DND-41 (cell line): ENCODE measurements at regions not wholly inside any gene's neighbourhood (a gene's known extent, or its start where the extent isn't known, plus 50 kb on each side); places are given as distances from the start of the nearest gene placed in this dataset.
A peak's percentile ranks its signal among the peaks of the same experiment; 100 is the strongest.

Experiments used
- ATAC-seq: fragments of 200-7000 bp; cut with Tn5 transposase; 3 replicates; pipeline ENCODE4 v1.9.1; 2021; ENCODE audit warnings: low read depth; ENCODE audit not compliant: insufficient read depth
- DNase-seq: peaks from one replicate; pipeline ENCODE4 v3.0.0-alpha.2; 2020
- H2AFZ ChIP-seq: 2 replicates; pipeline ENCODE4 v1.6.0; 2012; ENCODE audit warnings: low read depth, low read length
- H3K27ac ChIP-seq: 2 replicates; pipeline ENCODE4 v1.5.1; 2012; ENCODE audit warnings: low read length, inconsistent platforms
- H3K27me3 ChIP-seq: fragments of 200-600 bp; sonication (generic); 2 replicates; pipeline ENCODE4 v1.6.0; 2012; ENCODE audit warnings: low read length, mild to moderate bottlenecking, inconsistent platforms; ENCODE audit not compliant: insufficient read depth, poor library complexity
- H3K36me3 ChIP-seq: 2 replicates; pipeline ENCODE4 v1.5.1; 2012; ENCODE audit warnings: low read length, inconsistent platforms; ENCODE audit not compliant: insufficient read depth
- H3K4me1 ChIP-seq: 2 replicates; pipeline ENCODE4 v1.5.1; 2012; ENCODE audit warnings: mild to moderate bottlenecking, low read length; ENCODE audit not compliant: insufficient read depth
- H3K4me2 ChIP-seq: 2 replicates; pipeline ENCODE4 v1.6.0; 2012; ENCODE audit warnings: mild to moderate bottlenecking, moderate library complexity, low read length, inconsistent platforms; ENCODE audit not compliant: insufficient read depth
- H3K4me3 ChIP-seq, 2 experiments: fragments of 200-600 bp in 1 of 2; shearing (Covaris generic) in 1 of 2; 2 replicates each; pipeline ENCODE4 v1.5.1; 2012 to 2016; ENCODE audit warnings: inconsistent platforms in 2 of 2, low read length in 2 of 2, mild to moderate bottlenecking in 2 of 2, low read depth in 1 of 2, moderate library complexity in 1 of 2
- H3K79me2 ChIP-seq: 2 replicates; pipeline ENCODE4 v1.6.0; 2012; ENCODE audit warnings: low read length, inconsistent platforms; ENCODE audit not compliant: insufficient read depth
- H3K9ac ChIP-seq: 2 replicates; pipeline ENCODE4 v1.6.0; 2012; ENCODE audit warnings: low read depth, mild to moderate bottlenecking, inconsistent platforms, low read length, moderate library complexity
- H3K9me3 ChIP-seq: 2 replicates; pipeline ENCODE4 v1.5.1; 2012; ENCODE audit warnings: low read length, moderate library complexity, mild to moderate bottlenecking, inconsistent platforms; ENCODE audit not compliant: insufficient read depth, severe bottlenecking
- H4K20me1 ChIP-seq: 2 replicates; pipeline ENCODE4 v1.6.0; 2012; ENCODE audit warnings: low read length; ENCODE audit not compliant: insufficient read depth
- EZH2 ChIP-seq: IDR thresholded peaks from 3 replicates; pipeline ENCODE4 v1.6.1; 2012; ENCODE audit warnings: borderline replicate concordance, low read depth, mild to moderate bottlenecking, moderate library complexity, low read length, inconsistent platforms; ENCODE audit not compliant: severe bottlenecking
- TF ChIP-seq, protein P1 (sequence below): IDR thresholded peaks from 2 replicates; pipeline ENCODE4 v1.5.1; 2012; ENCODE audit warnings: borderline replicate concordance, low read length, moderate library complexity, mild to moderate bottlenecking; ENCODE audit not compliant: poor library complexity, severe bottlenecking; ENCODE audit errors: extremely low read depth

- Histone ChIP-seq H2AFZ (no peak overlapping the region), H3K36me3 (no peaks in the 10 kb centered on the region), H3K9me3 (no peaks in the 10 kb centered on the region), H3K4me1 (peaks cover 13% of the 10 kb centered on the region), H3K27me3 (no peaks in the 10 kb centered on the region), H3K79me2 (no peaks in the 10 kb centered on the region), H3K27ac (no peak overlapping the region), H4K20me1 (no peaks in the 10 kb centered on the region), H3K4me2 (no peak overlapping the region), H3K9ac (no peak overlapping the region), H3K4me3 (no peak overlapping the region)
- DNase-seq = no peak
- TF ChIP-seq, protein P1, sequence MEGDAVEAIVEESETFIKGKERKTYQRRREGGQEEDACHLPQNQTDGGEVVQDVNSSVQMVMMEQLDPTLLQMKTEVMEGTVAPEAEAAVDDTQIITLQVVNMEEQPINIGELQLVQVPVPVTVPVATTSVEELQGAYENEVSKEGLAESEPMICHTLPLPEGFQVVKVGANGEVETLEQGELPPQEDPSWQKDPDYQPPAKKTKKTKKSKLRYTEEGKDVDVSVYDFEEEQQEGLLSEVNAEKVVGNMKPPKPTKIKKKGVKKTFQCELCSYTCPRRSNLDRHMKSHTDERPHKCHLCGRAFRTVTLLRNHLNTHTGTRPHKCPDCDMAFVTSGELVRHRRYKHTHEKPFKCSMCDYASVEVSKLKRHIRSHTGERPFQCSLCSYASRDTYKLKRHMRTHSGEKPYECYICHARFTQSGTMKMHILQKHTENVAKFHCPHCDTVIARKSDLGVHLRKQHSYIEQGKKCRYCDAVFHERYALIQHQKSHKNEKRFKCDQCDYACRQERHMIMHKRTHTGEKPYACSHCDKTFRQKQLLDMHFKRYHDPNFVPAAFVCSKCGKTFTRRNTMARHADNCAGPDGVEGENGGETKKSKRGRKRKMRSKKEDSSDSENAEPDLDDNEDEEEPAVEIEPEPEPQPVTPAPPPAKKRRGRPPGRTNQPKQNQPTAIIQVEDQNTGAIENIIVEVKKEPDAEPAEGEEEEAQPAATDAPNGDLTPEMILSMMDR = no peak
- no peak for TF ChIP-seq EZH2
- ATAC-seq = no peak
These were observed 84.8 kb upstream of the NUDT4 start for GRCh38 chr12:93292731-93293566.

- no peak for DNase-seq
- H3K9ac ChIP-seq = no peak overlapping the region
These were observed 80.7 kb upstream of the NUDT4 start for GRCh38 chr12:93297032-93297431.

DNA sequence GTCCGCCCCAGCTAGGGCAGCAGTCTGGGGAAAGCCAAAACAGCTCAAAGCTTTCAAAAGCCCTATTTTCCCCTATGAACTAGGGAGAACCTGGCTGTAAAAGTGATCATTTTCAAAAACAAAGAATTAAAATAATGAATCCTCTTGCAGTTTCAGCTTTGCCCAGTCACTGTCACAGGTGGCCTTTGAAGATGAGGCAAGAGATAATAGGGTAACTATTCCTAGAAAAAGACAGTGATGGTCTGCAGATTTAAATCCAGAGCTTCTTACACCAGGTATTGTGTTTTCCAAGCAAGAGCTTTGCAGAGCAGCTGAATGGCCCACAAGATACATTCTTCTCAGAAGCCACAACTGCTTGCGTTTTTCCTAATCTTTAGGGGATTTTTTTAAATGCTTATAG, 80.2 kb upstream of the NUDT4 start:
- Histone ChIP-seq H3K9me3 (no peaks in the 10 kb centered on the region), H3K27ac (0 out of 2 replicates have a peak overlapping the region, but pooled peaks have one; percentile 21), H4K20me1 (no peaks in the 10 kb centered on the region), H3K4me3 (no peak overlapping the region), H2AFZ (peak overlapping the region; percentile 12; the same call in 1 of the 2 replicates), H3K27me3 (no peaks in the 10 kb centered on the region), H3K4me2 (0 out of 2 replicates have a peak overlapping the region, but pooled peaks have one; percentile 5), H3K36me3 (no peaks in the 10 kb centered on the region), H3K9ac (no peak overlapping the region), H3K79me2 (no peaks in the 10 kb centered on the region), H3K4me1 (peaks cover 20% of the 10 kb centered on the region)
- ATAC-seq = peak; percentile 70
- no peak for TF ChIP-seq EZH2
- TF ChIP-seq, protein P1 = no peak
- DNase-seq = no peak

More at GRCh38 chr12:93297032-93297431, 80.7 kb upstream of the NUDT4 start:
- Histone ChIP-seq H3K4me1 (peaks cover 20% of the 10 kb centered on the region), H3K79me2 (no peaks in the 10 kb centered on the region), H3K4me3 (no peak overlapping the region), H3K27ac (0 out of 2 replicates have a peak overlapping the region, but pooled peaks have one; percentile 21), H2AFZ (peak overlapping the region; percentile 12; the same call in 1 of the 2 replicates), H3K4me2 (no peak overlapping the region), H3K9me3 (no peaks in the 10 kb centered on the region), H3K27me3 (no peaks in the 10 kb centered on the region), H3K36me3 (no peaks in the 10 kb centered on the region), H4K20me1 (no peaks in the 10 kb centered on the region)
- TF ChIP-seq EZH2 = no peak
- TF ChIP-seq, protein P1 = no peak
- ATAC-seq = peak; percentile 59
